K562 (cell line): ENCODE measurements at regions not wholly inside any gene's neighbourhood (a gene's known extent, or its start where the extent isn't known, plus 50 kb on each side); places are given as distances from the start of the nearest gene placed in this dataset.

ENCODE experiments used
- ATAC-seq: fragments of 200-7000 bp; cut with Tn5 transposase; 3 replicates; pipeline ENCODE4 v1.9.1; 2020; ENCODE audit warnings: moderate library complexity
- BruUV-seq: library from RNA; stranded (reverse); fragments of 400-500 nt; replicated peaks from 2 replicates; lab custom pipeline; 2021; lab: Mats Ljungman, UMichigan
- CTCF ChIA-PET: fragments of 300-600 bp; formaldehyde crosslinking; extraction: SDS; loops from one replicate; lab custom pipeline; 2021; ENCODE audit warnings: low intra/inter-chr PET ratio; lab: Yijun Ruan, JAX
- POLR2A ChIA-PET: fragments of 300-600, 350-650 bp; sonication (Branson Sonifier 250); formaldehyde crosslinking; extraction: SDS; loops from one replicate; lab custom pipeline; 2021; ENCODE audit warnings: antibody characterized with exemption, inconsistent platforms; lab: Yijun Ruan, JAX
- DNase-seq, 4 experiments: peaks; one replicate each; pipeline versions ENCODE4 v3.0.0 to v3.0.0-alpha.2; 2011 to 2018; ENCODE audit warnings: low spot score in 3 of 4, mixed read lengths in 3 of 4; ENCODE audit errors: extremely low read depth in 1 of 4
- FAIRE-seq: peaks from 2 replicates; lab custom pipeline; 2011; peaks lifted over from hg19 to GRCh38; lab: Jason Lieb, UNC
- H2AFZ ChIP-seq: 2 replicates; pipeline ENCODE4 v1.6.0; 2011; ENCODE audit warnings: low read depth, low read length, control low read depth, inconsistent platforms
- H3K27ac ChIP-seq: fragments of 200-600 bp; 3 replicates; pipeline ENCODE4 v1.8.0; 2011; ENCODE audit warnings: low read depth, mild to moderate bottlenecking, control low read depth, inconsistent platforms, low read length, moderate library complexity, mixed read lengths; ENCODE audit errors: extremely low read depth
- H3K27me3 ChIP-seq, 2 experiments: fragments of 300-600 bp in 1 of 2; 2 replicates in 1 of 2; 3 replicates in 1 of 2; pipeline versions ENCODE4 v1.6.0 to v1.8.0; 2011; ENCODE audit warnings: inconsistent platforms in 2 of 2, low read length in 2 of 2, mild to moderate bottlenecking in 1 of 2, mixed read lengths in 1 of 2, moderate library complexity in 1 of 2; ENCODE audit not compliant: control insufficient read depth in 2 of 2, insufficient read depth in 2 of 2
- H3K36me3 ChIP-seq: fragments of 300-600 bp; 3 replicates; pipeline ENCODE4 v1.8.0; 2011; ENCODE audit warnings: mild to moderate bottlenecking, low read length, inconsistent platforms; ENCODE audit not compliant: control insufficient read depth, insufficient read depth
- H3K4me1 ChIP-seq, 2 experiments: fragments of 200-600 bp in 1 of 2; replicated peaks in 1 of 2; 2 replicates in 1 of 2; 3 replicates in 1 of 2; pipeline versions ENCODE4 v1.5.1 to v1.8.0; 2011; ENCODE audit warnings: inconsistent platforms in 2 of 2, low read length in 2 of 2, mild to moderate bottlenecking in 1 of 2, mixed read lengths in 1 of 2, moderate library complexity in 1 of 2; ENCODE audit not compliant: control insufficient read depth in 2 of 2, insufficient read depth in 2 of 2
- H3K4me2 ChIP-seq: 2 replicates; pipeline ENCODE4 v1.6.1; 2011; ENCODE audit warnings: low read length, control low read depth, inconsistent platforms, mixed read lengths; ENCODE audit not compliant: insufficient read depth
- H3K4me3 ChIP-seq: fragments of 200-600 bp; sonication (generic), shearing (Covaris generic); 2 replicates; pipeline ENCODE4 v1.5.1; 2016; ENCODE audit warnings: control low read depth, inconsistent platforms
- H3K79me2 ChIP-seq: fragments of 200-600 bp; 3 replicates; pipeline ENCODE4 v1.8.0; 2011; ENCODE audit warnings: low read length, inconsistent platforms; ENCODE audit not compliant: control insufficient read depth, insufficient read depth
- H3K9ac ChIP-seq, 2 experiments: 2 replicates each; pipeline versions ENCODE4 v1.6.0 to v1.6.1; 2011; ENCODE audit warnings: low read depth in 2 of 2, low read length in 2 of 2, control low read depth in 1 of 2, inconsistent platforms in 1 of 2, mild to moderate bottlenecking in 1 of 2, mixed read lengths in 1 of 2; ENCODE audit not compliant: insufficient read depth in 1 of 2
- H3K9me1 ChIP-seq: one replicate; pipeline ENCODE4 v1.6.0; 2011; ENCODE audit warnings: inconsistent platforms, mild to moderate bottlenecking, low read length, moderate library complexity; ENCODE audit not compliant: control insufficient read depth, insufficient read depth
- H3K9me3 ChIP-seq: replicated peaks from 2 replicates; pipeline ENCODE4 v1.5.1; 2011; ENCODE audit warnings: low read depth, low read length, inconsistent platforms; ENCODE audit not compliant: control insufficient read depth, insufficient read depth
- H4K20me1 ChIP-seq: replicated peaks from 2 replicates; pipeline ENCODE4 v1.6.1; 2011; ENCODE audit warnings: low read length, inconsistent platforms, mixed read lengths; ENCODE audit not compliant: control insufficient read depth, insufficient read depth
- HNRNPUL1 ChIP-seq: fragments of 200-400 bp; formaldehyde crosslinking; IDR thresholded peaks from 2 replicates; pipeline ENCODE4 v1.6.1; 2017; ENCODE audit warnings: low read length
- IFI16 ChIP-seq: fragments of 250-450 bp; sonication (Bioruptor Pico); IDR thresholded peaks from 2 replicates; pipeline ENCODE4 v2.1.2; 2022; ENCODE audit warnings: mild to moderate bottlenecking, inconsistent platforms
- KAT7 ChIP-seq: sonication (generic); formaldehyde crosslinking; IDR thresholded peaks from 2 replicates; pipeline ENCODE4 v1.8.0; 2022; ENCODE audit warnings: missing genetic modification reagents, mild to moderate bottlenecking, borderline replicate concordance
- KLF1 ChIP-seq: fragments of 450-650 bp; IDR thresholded peaks from 2 replicates; pipeline ENCODE4 v1.6.1; 2016; ENCODE audit warnings: missing genetic modification characterization, missing compliant biosample characterization
- L3MBTL2 ChIP-seq: fragments of 450-650 bp; IDR thresholded peaks from 2 replicates; pipeline ENCODE4 v1.6.1; 2016; ENCODE audit warnings: mild to moderate bottlenecking, moderate library complexity
- MECOM ChIP-seq: fragments of 250-450 bp; sonication (Bioruptor Pico); IDR thresholded peaks from 2 replicates; pipeline ENCODE4 v1.8.0; 2022; ENCODE audit warnings: inconsistent platforms
- PRPF4 ChIP-seq: fragments of 200-400 bp; formaldehyde crosslinking; IDR thresholded peaks from one replicate; pipeline ENCODE4 v1.6.1; 2017; ENCODE audit warnings: low read length, low read depth, mild to moderate bottlenecking; ENCODE audit not compliant: insufficient read depth, poor library complexity, severe bottlenecking
- TBL1XR1 ChIP-seq, 2 experiments: IDR thresholded peaks; 2 replicates each; pipeline ENCODE4 v1.6.1; 2012; ENCODE audit warnings: improper control_type of control experiment in 2 of 2, low read length in 2 of 2, mild to moderate bottlenecking in 1 of 2
- U2AF1 ChIP-seq: fragments of 200-400 bp; formaldehyde crosslinking; optimal IDR thresholded peaks from 2 replicates; pipeline ENCODE3; 2017; ENCODE audit warnings: mild to moderate bottlenecking, low read depth, low read length, moderate library complexity
- WHSC1 ChIP-seq: IDR thresholded peaks from one replicate; pipeline ENCODE4 v1.6.1; 2012; ENCODE audit warnings: low read length, control low read depth, inconsistent platforms
- ZC3H4 ChIP-seq: sonication (generic); formaldehyde crosslinking; IDR thresholded peaks from 2 replicates; pipeline ENCODE4 v1.9.0; 2021; ENCODE audit warnings: missing genetic modification reagents, borderline replicate concordance
- ZNF263 ChIP-seq: sonication (generic); formaldehyde crosslinking; IDR thresholded peaks from 2 replicates; pipeline ENCODE4 v1.8.0; 2022; ENCODE audit warnings: mild to moderate bottlenecking, missing genetic modification reagents, borderline replicate concordance
- WGBS: fragments of 100-300 bp; shearing (Covaris generic); methylation state at CpG from one replicate; pipeline ENCODE4 v1.1.6; 2016; ENCODE audit warnings: low coverage, mixed read lengths; ENCODE audit not compliant: insufficient coverage; ENCODE audit errors: missing lambda C conversion rate; 5-methylcytosine and 5-hydroxymethylcytosine counted together
- in situ Hi-C: fragments of 300-500 bp; cut with MboI; formaldehyde crosslinking; loops from 4 replicates; pipeline ENCODE4 v1.15.0; 2018; ENCODE audit warnings: inconsistent platforms, mixed read lengths
- intact Hi-C: fragments of 100-400 bp; cut with micrococcal nuclease; formaldehyde crosslinking; loops from 2 replicates; pipeline ENCODE4 v1.14.2; 2022
- TF ChIP-seq, protein P1 (sequence below): fragments of 250-450 bp; sonication (Bioruptor Pico); IDR thresholded peaks from 2 replicates; pipeline ENCODE4 v1.5.0; 2020; ENCODE audit warnings: mild to moderate bottlenecking, borderline replicate concordance

GRCh38 chr5:105230516-105231157 lies 1668.0 kb upstream of the NUDT12 start (continued):
- no peak for TF ChIP-seq TBL1XR1 (IDR thresholded peaks at IDR 0.05; ENCODE audit: low read length in 2 of 2)
- TF ChIP-seq WHSC1: no peak
- TF ChIP-seq KAT7: no peak
- TF ChIP-seq MECOM (CRISPR knock-in tag): peak; percentile 32; the same call in 1 of the 2 replicates
- no peak for TF ChIP-seq L3MBTL2
- no peak for TF ChIP-seq HNRNPUL1
- no peak for TF ChIP-seq ZC3H4
- TF ChIP-seq, protein P1, sequence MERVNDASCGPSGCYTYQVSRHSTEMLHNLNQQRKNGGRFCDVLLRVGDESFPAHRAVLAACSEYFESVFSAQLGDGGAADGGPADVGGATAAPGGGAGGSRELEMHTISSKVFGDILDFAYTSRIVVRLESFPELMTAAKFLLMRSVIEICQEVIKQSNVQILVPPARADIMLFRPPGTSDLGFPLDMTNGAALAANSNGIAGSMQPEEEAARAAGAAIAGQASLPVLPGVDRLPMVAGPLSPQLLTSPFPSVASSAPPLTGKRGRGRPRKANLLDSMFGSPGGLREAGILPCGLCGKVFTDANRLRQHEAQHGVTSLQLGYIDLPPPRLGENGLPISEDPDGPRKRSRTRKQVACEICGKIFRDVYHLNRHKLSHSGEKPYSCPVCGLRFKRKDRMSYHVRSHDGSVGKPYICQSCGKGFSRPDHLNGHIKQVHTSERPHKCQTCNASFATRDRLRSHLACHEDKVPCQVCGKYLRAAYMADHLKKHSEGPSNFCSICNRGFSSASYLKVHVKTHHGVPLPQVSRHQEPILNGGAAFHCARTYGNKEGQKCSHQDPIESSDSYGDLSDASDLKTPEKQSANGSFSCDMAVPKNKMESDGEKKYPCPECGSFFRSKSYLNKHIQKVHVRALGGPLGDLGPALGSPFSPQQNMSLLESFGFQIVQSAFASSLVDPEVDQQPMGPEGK: no peak

GRCh38 chr5:105218018-105218417 lies 1655.4 kb upstream of the NUDT12 start:
- no peak overlapping the region for H2AFZ ChIP-seq
- BruUV-seq: no TSS peak
- 27% methylated on average over 1 of the region's 1 CpG for WGBS
- no peak for TF ChIP-seq IFI16 (CRISPR knock-in tag)
- no peak for TF ChIP-seq U2AF1
- no peak for TF ChIP-seq PRPF4
- no peak for TF ChIP-seq ZNF263
- TF ChIP-seq KLF1 (tag): no peak
- TF ChIP-seq TBL1XR1 (IDR thresholded peaks at IDR 0.05; ENCODE audit: low read length in 2 of 2): no peak

More at GRCh38 chr5:105218018-105218417, 1655.4 kb upstream of the NUDT12 start:
- no peak overlapping the region for H3K4me3 ChIP-seq
- no peaks in the 10 kb centered on the region for H3K27me3 ChIP-seq
- H3K9ac ChIP-seq: no peak overlapping the region
- H3K9me3 ChIP-seq: no peaks in the 10 kb centered on the region
- no peaks in the 10 kb centered on the region for H3K4me1 ChIP-seq
- FAIRE-seq: no peak
- no peaks in the 10 kb centered on the region for H3K9me1 ChIP-seq
- H3K79me2 ChIP-seq: no peaks in the 10 kb centered on the region
- no peak overlapping the region for H3K27ac ChIP-seq
- H3K4me2 ChIP-seq: no peak overlapping the region
- in situ Hi-C loops: no loop called here
- no peak for ATAC-seq
- DNase-seq: no peak
- H3K36me3 ChIP-seq: no peaks in the 10 kb centered on the region
- ChIA-PET CTCF (no interaction called here), POLR2A (no interaction called here)
- H4K20me1 ChIP-seq: no peaks in the 10 kb centered on the region
- intact Hi-C loops: no loop called here
